H1 (cell line): ENCODE measurements at regions not wholly inside any gene's neighbourhood (a gene's known extent, or its start where the extent isn't known, plus 50 kb on each side); places are given as distances from the start of the nearest gene placed in this dataset.

Source experiments
- CEBPB ChIP-seq: IDR thresholded peaks from 2 replicates; pipeline ENCODE4 v1.6.1; 2012; ENCODE audit warnings: low read depth, low read length
- CTCF ChIP-seq, 3 experiments: IDR thresholded peaks; 1 replicate in 2 of 3; 2 replicates in 1 of 3; pipeline versions ENCODE4 v1.5.1 to v1.6.1; 2011; ENCODE audit warnings: low read length in 3 of 3, mild to moderate bottlenecking in 3 of 3, inconsistent platforms in 2 of 3, low read depth in 1 of 3, moderate library complexity in 1 of 3; ENCODE audit not compliant: insufficient read depth in 1 of 3; ENCODE audit errors: control extremely low read depth in 1 of 3
- TF ChIP-seq, protein P1 (sequence below): IDR thresholded peaks from 2 replicates; pipeline ENCODE4 v1.6.1; 2012; ENCODE audit warnings: inconsistent platforms
- TF ChIP-seq, protein P2 (sequence below): IDR thresholded peaks from 2 replicates; pipeline ENCODE4 v1.6.1; 2012; ENCODE audit warnings: inconsistent platforms

- no peak for TF ChIP-seq CEBPB
- TF ChIP-seq, protein P1, sequence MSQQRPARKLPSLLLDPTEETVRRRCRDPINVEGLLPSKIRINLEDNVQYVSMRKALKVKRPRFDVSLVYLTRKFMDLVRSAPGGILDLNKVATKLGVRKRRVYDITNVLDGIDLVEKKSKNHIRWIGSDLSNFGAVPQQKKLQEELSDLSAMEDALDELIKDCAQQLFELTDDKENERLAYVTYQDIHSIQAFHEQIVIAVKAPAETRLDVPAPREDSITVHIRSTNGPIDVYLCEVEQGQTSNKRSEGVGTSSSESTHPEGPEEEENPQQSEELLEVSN: no peak
- TF ChIP-seq CTCF (IDR thresholded peaks at IDR 0.05; ENCODE audit: control extremely low read depth in 1 of 3, insufficient read depth in 1 of 3, low read depth in 1 of 3, low read length in 3 of 3): no peak
- TF ChIP-seq, protein P2, sequence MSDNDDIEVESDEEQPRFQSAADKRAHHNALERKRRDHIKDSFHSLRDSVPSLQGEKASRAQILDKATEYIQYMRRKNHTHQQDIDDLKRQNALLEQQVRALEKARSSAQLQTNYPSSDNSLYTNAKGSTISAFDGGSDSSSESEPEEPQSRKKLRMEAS: no peak
These were observed 133.4 kb upstream of the NABP1 start for GRCh38 chr2:191544461-191545062.
